ENCODE measurements at regions not wholly inside any gene's neighbourhood (a gene's known extent, or its start where the extent isn't known, plus 50 kb on each side); places are given as distances from the start of the nearest gene placed in this dataset.

DNA sequence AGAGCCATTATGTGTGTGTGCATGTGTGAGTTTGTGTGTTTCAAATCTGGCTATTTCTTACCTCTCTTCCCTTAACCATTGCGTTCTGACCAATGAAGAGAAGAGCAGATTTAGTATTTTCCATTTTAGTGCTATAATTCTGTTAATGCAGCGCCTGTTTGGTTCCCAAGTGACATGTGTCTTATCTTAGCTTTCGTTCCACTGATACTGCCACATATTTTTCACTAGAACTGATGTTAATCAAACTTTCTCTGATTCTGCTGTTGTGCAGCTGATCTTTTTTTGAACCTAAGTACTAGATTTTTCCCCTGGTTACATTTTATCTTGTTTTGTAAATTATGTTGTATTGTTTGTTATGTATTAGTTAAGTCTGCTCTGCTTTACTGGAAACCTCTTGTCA lies 152.9 kb upstream of the MID1 start:
- TF ChIP-seq TCF7L2 (IDR thresholded peaks at IDR 0.05; ENCODE audit: low read depth, low read length) (no peak), CTCF (IDR thresholded peaks at IDR 0.05) (no peak), REST (IDR thresholded peaks at IDR 0.05; ENCODE audit: insufficient read depth in 1 of 2, low read depth in 2 of 2, low read length in 1 of 2) (no peak), SIN3A (IDR thresholded peaks at IDR 0.05; ENCODE audit: borderline replicate concordance, insufficient read depth, low read depth, low read length) (no peak), POLR2AphosphoS5 (IDR thresholded peaks at IDR 0.05; ENCODE audit: low read depth, low read length) (no peak)
- no peaks in the 10 kb centered on the region for H3K36me3 ChIP-seq (ENCODE audit: control insufficient read depth, insufficient read depth, low read length)
- no peak overlapping the region for H3K27ac ChIP-seq (ENCODE audit: low read length)
- H3K4me3 ChIP-seq (ENCODE audit: low read depth in 2 of 2, low read length in 2 of 2) = no peak overlapping the region
- no peak for DNase-seq (ENCODE audit: low read depth, low spot score)
- no peaks in the 10 kb centered on the region for H3K4me1 ChIP-seq (ENCODE audit: control insufficient read depth, insufficient read depth, low read length)
- in situ Hi-C loops (cut with HindIII; ENCODE audit: low pct_unique_long_range_greater_than_20kb, low sequenced_read_pairs) (no loop called here), intact Hi-C loops (cut with micrococcal nuclease; ENCODE audit: unreplicated experiment) (no loop called here)
- no peaks in the 10 kb centered on the region for H3K9me3 ChIP-seq (ENCODE audit: control insufficient read depth, insufficient read depth, low read depth, low read length)
- POLR2A ChIA-PET = no interaction called here
- no TSS peak for BruUV-seq (replicated peaks)
- H3K27me3 ChIP-seq (ENCODE audit: control insufficient read depth, insufficient read depth, low read length) = no peaks in the 10 kb centered on the region
- CTCF ChIA-PET = no interaction called here
- no peak for ATAC-seq

DNA sequence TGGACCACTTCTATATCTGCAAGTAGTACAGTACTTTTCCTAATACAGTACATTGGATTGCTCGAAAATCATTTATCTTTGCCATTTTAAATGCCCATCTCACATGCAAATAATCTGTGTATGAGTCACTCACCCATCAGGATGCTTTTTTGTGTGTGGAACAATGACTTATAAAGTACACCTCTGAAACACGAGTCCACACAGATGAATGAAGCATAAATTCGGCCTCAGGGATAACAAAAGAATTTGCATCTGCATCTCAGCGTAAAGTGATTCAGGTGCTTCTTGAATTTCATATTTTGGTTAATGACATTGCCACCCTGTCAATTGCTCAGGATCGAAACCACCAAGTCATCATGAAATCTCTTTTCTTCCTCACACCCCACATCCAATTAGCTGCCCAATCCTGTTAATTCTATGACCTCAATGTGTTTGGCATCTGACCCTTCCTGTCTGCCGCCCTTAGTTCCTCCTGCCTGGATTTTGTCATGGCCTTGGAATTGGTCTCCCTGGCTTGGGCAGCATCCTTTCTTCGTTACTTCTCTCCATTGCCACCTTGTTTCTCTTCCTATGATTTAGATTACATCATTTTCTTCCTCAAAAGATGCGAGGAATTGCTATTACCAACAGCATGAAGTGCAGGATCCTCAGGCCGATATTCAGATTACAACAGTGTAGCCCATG lies 161.6 kb upstream of the MID1 start:
- no peak overlapping the region for H3K4me3 ChIP-seq (ENCODE audit: low read depth in 2 of 2, low read length in 2 of 2)
- TF ChIP-seq REST (IDR thresholded peaks at IDR 0.05; ENCODE audit: insufficient read depth in 1 of 2, low read depth in 2 of 2, low read length in 1 of 2) (no peak), TCF7L2 (IDR thresholded peaks at IDR 0.05; ENCODE audit: low read depth, low read length) (no peak), SIN3A (IDR thresholded peaks at IDR 0.05; ENCODE audit: borderline replicate concordance, insufficient read depth, low read depth, low read length) (no peak), CTCF (IDR thresholded peaks at IDR 0.05) (no peak), POLR2AphosphoS5 (IDR thresholded peaks at IDR 0.05; ENCODE audit: low read depth, low read length) (no peak)
- BruUV-seq (replicated peaks) = no TSS peak
- H3K27ac ChIP-seq (ENCODE audit: low read length) = no peak overlapping the region
- in situ Hi-C loops (cut with HindIII; ENCODE audit: low pct_unique_long_range_greater_than_20kb, low sequenced_read_pairs) (no loop called here), intact Hi-C loops (cut with micrococcal nuclease; ENCODE audit: unreplicated experiment) (no loop called here)
- H3K4me1 ChIP-seq (ENCODE audit: control insufficient read depth, insufficient read depth, low read length) = no peaks in the 10 kb centered on the region
- no peaks in the 10 kb centered on the region for H3K36me3 ChIP-seq (ENCODE audit: control insufficient read depth, insufficient read depth, low read length)
- ChIA-PET POLR2A (no interaction called here), CTCF (no interaction called here)
- no peak for ATAC-seq
- no peaks in the 10 kb centered on the region for H3K27me3 ChIP-seq (ENCODE audit: control insufficient read depth, insufficient read depth, low read length)
- DNase-seq (ENCODE audit: low read depth, low spot score) = no peak
- H3K9me3 ChIP-seq (ENCODE audit: control insufficient read depth, insufficient read depth, low read depth, low read length) = no peaks in the 10 kb centered on the region

All from Panc1 (cell line).